B cell (primary cell): ENCODE measurements at regions not wholly inside any gene's neighbourhood (a gene's known extent, or its start where the extent isn't known, plus 50 kb on each side); places are given as distances from the start of the nearest gene placed in this dataset.

Experiments used
- ATAC-seq: fragments of 200-7000 bp; cut with Tn5 transposase; one replicate; pipeline ENCODE4 v1.10.0; 2021; ENCODE audit warnings: low read depth, mild to moderate bottlenecking, moderate number of reproducible peaks, moderate library complexity
- CTCF ChIA-PET: fragments of 350-600 bp; sonication (Branson Sonifier 250); formaldehyde crosslinking; loops from one replicate; lab custom pipeline; 2021; ENCODE audit warnings: antibody characterized with exemption, inconsistent platforms; lab: Charles Lee
- POLR2A ChIA-PET: fragments of 350-600 bp; sonication (Branson Sonifier 250); formaldehyde crosslinking; loops from one replicate; lab custom pipeline; 2021; ENCODE audit warnings: antibody characterized with exemption; lab: Charles Lee
- DNase-seq: peaks from one replicate; pipeline ENCODE4 v3.0.0; 2013
- H2AFZ ChIP-seq: 2 replicates; pipeline ENCODE4 v1.6.1; 2012; ENCODE audit warnings: mild to moderate bottlenecking, low read depth, low read length; ENCODE audit not compliant: insufficient read depth, poor library complexity, severe bottlenecking
- H3K27ac ChIP-seq, 2 donors: 1 replicate in 1 of 2; 2 replicates in 1 of 2; pipeline ENCODE4 v1.5.1; 2012 to 2013; ENCODE audit warnings: low read length in 2 of 2, mild to moderate bottlenecking in 2 of 2, moderate library complexity in 1 of 2
- H3K27me3 ChIP-seq, 4 experiments: fragments of 200-600 bp in 1 of 4; sonication (generic) in 1 of 4; replicated peaks in 1 of 4; 1 replicate in 2 of 4; 2 replicates in 2 of 4; pipeline versions ENCODE4 v1.6.1 to v1.7.0; 2013 to 2016; ENCODE audit warnings: low read length in 3 of 4, mild to moderate bottlenecking in 2 of 4, mixed read lengths in 1 of 4, moderate library complexity in 1 of 4; ENCODE audit not compliant: insufficient read depth in 4 of 4, control insufficient read depth in 3 of 4; ENCODE audit errors: control extremely low read depth in 1 of 4
- H3K36me3 ChIP-seq, 2 experiments: replicated peaks in 1 of 2; 1 replicate in 1 of 2; 2 replicates in 1 of 2; pipeline versions ENCODE4 v1.6.1 to v1.7.1; 2013; ENCODE audit warnings: low read length in 1 of 2; ENCODE audit not compliant: insufficient read depth in 2 of 2, control insufficient read depth in 1 of 2; ENCODE audit errors: control extremely low read depth in 1 of 2, extremely low read depth in 1 of 2
- H3K4me1 ChIP-seq, 2 donors: fragments of 200-600 bp in 1 of 2; sonication (generic) in 1 of 2; 1 replicate in 1 of 2; 2 replicates in 1 of 2; pipeline versions ENCODE4 v1.5.1 to v1.6.1; 2013 to 2017; ENCODE audit warnings: low read length in 2 of 2; ENCODE audit not compliant: control insufficient read depth in 2 of 2, insufficient read depth in 2 of 2
- H3K4me2 ChIP-seq: replicated peaks from 2 replicates; pipeline ENCODE3; 2012; ENCODE audit warnings: mild to moderate bottlenecking, low read depth, low read length; ENCODE audit not compliant: poor library complexity, severe bottlenecking
- H3K4me3 ChIP-seq, 5 experiments: fragments of 200-600 bp in 1 of 5; sonication (generic) in 1 of 5; 1 replicate in 3 of 5; 2 replicates in 2 of 5; pipeline versions ENCODE4 v1.5.1 to v1.7.0; 2011 to 2016; ENCODE audit warnings: low read length in 4 of 5, mild to moderate bottlenecking in 4 of 5, low read depth in 2 of 5, control low read depth in 1 of 5, moderate library complexity in 1 of 5; ENCODE audit not compliant: insufficient read depth in 1 of 5; ENCODE audit errors: control extremely low read depth in 1 of 5, extremely low read depth in 1 of 5
- H3K79me2 ChIP-seq: fragments of 200-600 bp; sonication (generic); one replicate; pipeline ENCODE4 v1.6.0; 2016; ENCODE audit warnings: low read length; ENCODE audit not compliant: control insufficient read depth, insufficient read depth
- H3K9ac ChIP-seq: fragments of 200-600 bp; sonication (generic); 2 replicates; pipeline ENCODE4 v1.6.1; 2017; ENCODE audit warnings: mild to moderate bottlenecking, low read length, moderate library complexity
- H3K9me3 ChIP-seq, 3 donors: one replicate each; pipeline versions ENCODE4 v1.6.1 to v1.7.1; 2013; ENCODE audit warnings: low read length in 2 of 3; ENCODE audit not compliant: control insufficient read depth in 2 of 3, insufficient read depth in 1 of 3; ENCODE audit errors: control extremely low read depth in 1 of 3
- H4K20me1 ChIP-seq: 2 replicates; pipeline ENCODE4 v1.6.0; 2012; ENCODE audit warnings: mild to moderate bottlenecking, low read length; ENCODE audit not compliant: insufficient read depth, control insufficient read depth, poor library complexity, severe bottlenecking
- H3K27ac Mint-ChIP-seq: one replicate; pipeline ENCODE4 v1.8.0; 2021; ENCODE audit warnings: mixed read lengths
- H3K27me3 Mint-ChIP-seq: one replicate; pipeline ENCODE4 v1.8.0; 2021; ENCODE audit warnings: mixed read lengths
- H3K4me1 Mint-ChIP-seq: one replicate; pipeline ENCODE4 v1.8.0; 2021; ENCODE audit warnings: mixed read lengths
- H3K4me3 Mint-ChIP-seq: one replicate; pipeline ENCODE4 v1.8.0; 2021; ENCODE audit warnings: mixed read lengths
- H3K9me3 Mint-ChIP-seq: one replicate; pipeline ENCODE4 v1.8.0; 2022; ENCODE audit warnings: mixed read lengths; ENCODE audit not compliant: insufficient read depth
- CTCF ChIP-seq: fragments of 200-600 bp; IDR thresholded peaks from one replicate; pipeline ENCODE4 v1.8.0; 2022; ENCODE audit warnings: antibody characterized with exemption, mild to moderate bottlenecking
- EZH2 ChIP-seq: IDR thresholded peaks from 2 replicates; pipeline ENCODE4 v1.6.1; 2012; ENCODE audit warnings: borderline replicate concordance, low read depth, mild to moderate bottlenecking, moderate library complexity, low read length; ENCODE audit not compliant: insufficient read depth, poor library complexity, severe bottlenecking
- WGBS: methylation state at CpG from one replicate; pipeline ENCODE4 v1.1.5; 2013; ENCODE audit warnings: missing lambda C conversion rate; ENCODE audit not compliant: insufficient coverage; 5-methylcytosine and 5-hydroxymethylcytosine counted together
- intact Hi-C: fragments of 100-400 bp; cut with micrococcal nuclease; formaldehyde crosslinking; loops from one replicate; pipeline ENCODE4 v1.10.0; 2022

- no peak overlapping the region for H3K4me2 ChIP-seq
- no peak overlapping the region for H3K4me3 ChIP-seq
- H3K27ac ChIP-seq, result no peak overlapping the region
- DNase-seq, result no peak
- no peak overlapping the region for H3K9ac ChIP-seq
- ChIA-PET CTCF (no interaction called here), POLR2A (no interaction called here)
- H3K79me2 ChIP-seq, result no peaks in the 10 kb centered on the region
- H3K27me3 ChIP-seq, result peaks cover 0 to 14% (median 2%) of the 10 kb centered on the region in 4 experiments
- peaks cover 0 to 4% (median 4%) of the 10 kb centered on the region in 3 donors for H3K9me3 ChIP-seq
- Mint-ChIP-seq H3K27me3 (peaks cover 26% of the 10 kb centered on the region), H3K27ac (no peak overlapping the region), H3K4me3 (no peak overlapping the region), H3K4me1 (no peaks in the 10 kb centered on the region), H3K9me3 (no peaks in the 10 kb centered on the region)
- intact Hi-C loops, result no loop called here
- no peaks in the 10 kb centered on the region for H3K36me3 ChIP-seq
- ATAC-seq, result no peak
- H2AFZ ChIP-seq, result no peak overlapping the region
- H3K4me1 ChIP-seq, result no peaks in the 10 kb centered on the region
- 96% methylated on average over 3 of the region's 4 CpGs for WGBS
- H4K20me1 ChIP-seq, result no peaks in the 10 kb centered on the region
- TF ChIP-seq CTCF (no peak), EZH2 (no peak)
These were observed 188.9 kb downstream of the RRAGC start for GRCh38 chr1:38670544-38671122.

- Mint-ChIP-seq H3K4me3 (no peak overlapping the region), H3K27me3 (peaks cover 37% of the 10 kb centered on the region), H3K27ac (no peak overlapping the region), H3K9me3 (peaks cover 4% of the 10 kb centered on the region), H3K4me1 (no peaks in the 10 kb centered on the region)
- ATAC-seq (no peak), DNase-seq (no peak)
- H3K9me3 ChIP-seq, result peaks cover 0 to 4% (median 4%) of the 10 kb centered on the region in 3 donors
- peaks cover 0 to 17% (median 5%) of the 10 kb centered on the region in 4 experiments for H3K27me3 ChIP-seq
- H2AFZ ChIP-seq, result no peak overlapping the region
- no peak overlapping the region for H3K27ac ChIP-seq
- no peak overlapping the region for H3K9ac ChIP-seq
- no peak for TF ChIP-seq EZH2
- no peaks in the 10 kb centered on the region for H4K20me1 ChIP-seq
- no peak overlapping the region for H3K4me2 ChIP-seq
- H3K4me3 ChIP-seq, result no peak overlapping the region
- H3K79me2 ChIP-seq, result no peaks in the 10 kb centered on the region
- POLR2A ChIA-PET, result no interaction called here
- intact Hi-C loops, result no loop called here
- 43% methylated on average over 1 of the region's 4 CpGs for WGBS
- H3K4me1 ChIP-seq, result no peaks in the 10 kb centered on the region
- no peaks in the 10 kb centered on the region for H3K36me3 ChIP-seq
- CTCF ChIA-PET, result no interaction called here
These were observed 191.9 kb downstream of the RRAGC start for GRCh38 chr1:38667626-38668025.
